MM.1S (cell line): ENCODE measurements at regions not wholly inside any gene's neighbourhood (a gene's known extent, or its start where the extent isn't known, plus 50 kb on each side); places are given as distances from the start of the nearest gene placed in this dataset.

ENCODE experiments used
- EZH2 ChIP-seq: fragments of 300-600 bp; sonication (generic); optimal IDR thresholded peaks from 2 replicates; pipeline ENCODE3; 2017; ENCODE audit warnings: low read depth, mild to moderate bottlenecking, antibody characterized with exemption, low read length, mixed read lengths
- TF ChIP-seq, protein P1 (sequence below): fragments of 300-600 bp; sonication (generic); IDR thresholded peaks from 2 replicates; pipeline ENCODE4 v1.5.1; 2016; ENCODE audit warnings: antibody characterized with exemption, low read length, mixed read lengths

DNA sequence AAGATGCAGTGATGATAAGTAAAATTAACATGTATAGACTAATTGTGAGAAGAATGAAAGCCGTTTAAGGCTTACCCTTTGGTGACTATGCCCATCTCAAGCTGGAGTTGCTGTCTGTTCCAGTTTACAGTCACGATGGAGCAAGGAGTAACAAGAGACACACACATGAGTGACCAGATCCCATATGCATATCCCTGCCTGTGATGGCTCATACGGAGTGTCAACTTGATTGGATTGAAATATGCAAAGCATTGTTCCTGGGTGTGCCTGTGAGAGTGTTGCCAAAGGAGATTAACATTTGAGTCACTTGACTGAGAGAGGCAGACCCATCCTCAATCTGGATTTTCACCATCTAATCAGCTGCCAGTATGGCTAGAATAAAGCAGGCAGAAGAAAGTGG lies 786.8 kb downstream of the FAM181B start:
- no peak for TF ChIP-seq EZH2
- TF ChIP-seq, protein P1, sequence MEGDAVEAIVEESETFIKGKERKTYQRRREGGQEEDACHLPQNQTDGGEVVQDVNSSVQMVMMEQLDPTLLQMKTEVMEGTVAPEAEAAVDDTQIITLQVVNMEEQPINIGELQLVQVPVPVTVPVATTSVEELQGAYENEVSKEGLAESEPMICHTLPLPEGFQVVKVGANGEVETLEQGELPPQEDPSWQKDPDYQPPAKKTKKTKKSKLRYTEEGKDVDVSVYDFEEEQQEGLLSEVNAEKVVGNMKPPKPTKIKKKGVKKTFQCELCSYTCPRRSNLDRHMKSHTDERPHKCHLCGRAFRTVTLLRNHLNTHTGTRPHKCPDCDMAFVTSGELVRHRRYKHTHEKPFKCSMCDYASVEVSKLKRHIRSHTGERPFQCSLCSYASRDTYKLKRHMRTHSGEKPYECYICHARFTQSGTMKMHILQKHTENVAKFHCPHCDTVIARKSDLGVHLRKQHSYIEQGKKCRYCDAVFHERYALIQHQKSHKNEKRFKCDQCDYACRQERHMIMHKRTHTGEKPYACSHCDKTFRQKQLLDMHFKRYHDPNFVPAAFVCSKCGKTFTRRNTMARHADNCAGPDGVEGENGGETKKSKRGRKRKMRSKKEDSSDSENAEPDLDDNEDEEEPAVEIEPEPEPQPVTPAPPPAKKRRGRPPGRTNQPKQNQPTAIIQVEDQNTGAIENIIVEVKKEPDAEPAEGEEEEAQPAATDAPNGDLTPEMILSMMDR = no peak
